GM19455 (cell line): ENCODE measurements at regions not wholly inside any gene's neighbourhood (a gene's known extent, or its start where the extent isn't known, plus 50 kb on each side); places are given as distances from the start of the nearest gene placed in this dataset.
"Not testable (repeated sequence)": the region's sequence is repeated elsewhere in the genome, so short reads cannot be mapped to it uniquely, and the experiment has no call there.

ENCODE experiments used
- ATAC-seq: cut with Tn5 transposase; IDR thresholded peaks from one replicate; pipeline ENCODE4 v1.9.1; 2021; ENCODE audit not compliant: unreplicated experiment

- ATAC-seq, result no peak
Measured at GRCh38 chr9:106082621-106083020, 388.3 kb downstream of the TMEM38B start.

- ATAC-seq, result no peak
Measured at GRCh38 chr9:106084702-106085101, 390.4 kb downstream of the TMEM38B start.

GRCh38 chr9:106085479-106085878 lies 391.1 kb downstream of the TMEM38B start:
- no peak for ATAC-seq

GRCh38 chr9:106092083-106092482 lies 397.7 kb downstream of the TMEM38B start:
- ATAC-seq, result no peak

DNA sequence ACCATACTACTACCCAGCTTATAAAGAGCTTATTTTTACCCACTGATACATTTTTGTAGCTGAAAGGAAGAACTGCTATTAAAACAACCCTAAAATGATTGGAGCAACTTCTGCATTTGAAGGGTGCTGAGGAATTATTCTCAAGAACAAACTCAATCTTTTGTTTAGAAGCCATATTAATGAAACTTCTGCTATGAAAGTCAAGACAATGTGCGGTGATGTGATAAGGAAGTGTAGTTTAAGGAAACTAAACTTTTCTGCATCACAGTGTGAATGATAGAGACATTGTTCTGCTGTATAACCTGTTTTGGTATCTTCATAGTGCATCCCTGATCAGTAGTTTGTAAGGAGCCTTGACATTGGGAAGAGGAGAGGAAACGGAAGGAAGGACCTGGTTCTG lies 408.5 kb downstream of the TMEM38B start:
- no peak for ATAC-seq

GRCh38 chr9:106104887-106105286 lies 410.5 kb downstream of the TMEM38B start:
- no peak for ATAC-seq

GRCh38 chr9:106106396-106106795 lies 412.1 kb downstream of the TMEM38B start:
- no peak for ATAC-seq

- no peak for ATAC-seq
Measured at GRCh38 chr9:106107716-106108115, 413.4 kb downstream of the TMEM38B start.

GRCh38 chr9:106109706-106110105 lies 415.4 kb downstream of the TMEM38B start:
- ATAC-seq, result not testable (repeated sequence)

- ATAC-seq, result no peak
Measured at GRCh38 chr9:106110483-106110882, 416.1 kb downstream of the TMEM38B start.

GRCh38 chr9:106111039-106111730 lies 416.8 kb downstream of the TMEM38B start:
- ATAC-seq, result no peak

DNA sequence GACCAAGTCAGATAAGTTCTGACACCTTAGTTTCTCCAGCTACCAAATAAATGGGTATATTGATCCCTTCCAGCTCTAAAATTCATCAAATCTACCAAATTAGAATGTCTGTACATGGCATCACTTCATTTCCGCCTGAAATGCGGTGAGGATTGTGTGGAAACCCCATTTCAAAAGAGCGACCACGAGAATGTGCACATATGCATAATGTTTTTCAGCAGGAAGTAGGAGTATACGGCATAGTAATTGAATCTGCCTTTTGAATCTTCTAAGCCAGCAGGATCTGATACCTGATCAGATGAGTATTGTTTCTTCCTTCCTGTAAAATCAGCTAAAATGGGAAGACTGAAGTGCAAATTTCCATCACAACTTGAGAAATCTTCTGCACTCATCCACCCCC lies 418.6 kb downstream of the TMEM38B start:
- ATAC-seq, result no peak

GRCh38 chr9:106119176-106119575 lies 424.8 kb downstream of the TMEM38B start:
- ATAC-seq, result no peak

GRCh38 chr9:106120071-106120470 lies 425.7 kb downstream of the TMEM38B start:
- no peak for ATAC-seq

GRCh38 chr9:106127776-106128175 lies 433.4 kb downstream of the TMEM38B start:
- ATAC-seq, result no peak

DNA sequence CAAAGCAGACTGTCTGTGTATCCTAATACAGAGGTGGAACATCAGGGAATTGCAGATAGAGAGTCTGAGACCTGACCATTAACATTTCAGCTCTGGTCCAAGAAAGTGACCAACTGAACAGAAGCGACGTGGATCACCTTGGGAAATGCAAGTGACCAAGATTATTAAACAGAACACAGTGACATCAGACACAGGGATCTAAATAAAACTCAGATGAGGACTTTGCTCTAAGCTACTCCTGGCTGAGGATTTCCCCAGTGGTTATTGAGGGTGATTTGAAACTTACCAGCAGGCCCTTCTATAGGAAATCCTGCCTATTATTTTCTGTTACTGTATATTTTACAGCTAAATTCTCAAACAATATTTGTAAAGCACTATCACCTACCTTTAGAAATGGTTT lies 436.0 kb downstream of the TMEM38B start:
- no peak for ATAC-seq

- ATAC-seq, result no peak
Measured at GRCh38 chr9:106143781-106144180, 449.4 kb downstream of the TMEM38B start.

GRCh38 chr9:106146066-106146840 lies 451.9 kb downstream of the TMEM38B start:
- no peak for ATAC-seq

DNA sequence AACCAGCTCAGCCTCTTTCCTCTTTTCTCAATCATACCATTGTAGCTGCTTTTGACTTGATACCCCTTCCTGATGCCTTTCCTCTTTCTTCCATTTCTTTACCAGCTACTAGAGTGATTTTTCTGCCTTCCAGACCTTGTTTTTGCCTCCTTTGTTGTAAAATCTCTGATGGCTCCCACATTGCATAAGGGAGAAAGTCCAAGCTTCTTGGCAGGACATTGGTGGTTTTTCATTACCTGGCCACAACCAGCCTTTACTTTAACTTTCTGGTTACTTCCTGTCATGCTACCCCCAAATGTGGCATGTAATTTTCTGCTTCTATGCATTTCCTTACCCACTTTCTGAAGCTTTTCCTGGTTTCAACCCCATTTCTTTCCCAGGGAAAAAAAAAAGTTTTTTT lies 452.5 kb downstream of the TMEM38B start:
- no peak for ATAC-seq

DNA sequence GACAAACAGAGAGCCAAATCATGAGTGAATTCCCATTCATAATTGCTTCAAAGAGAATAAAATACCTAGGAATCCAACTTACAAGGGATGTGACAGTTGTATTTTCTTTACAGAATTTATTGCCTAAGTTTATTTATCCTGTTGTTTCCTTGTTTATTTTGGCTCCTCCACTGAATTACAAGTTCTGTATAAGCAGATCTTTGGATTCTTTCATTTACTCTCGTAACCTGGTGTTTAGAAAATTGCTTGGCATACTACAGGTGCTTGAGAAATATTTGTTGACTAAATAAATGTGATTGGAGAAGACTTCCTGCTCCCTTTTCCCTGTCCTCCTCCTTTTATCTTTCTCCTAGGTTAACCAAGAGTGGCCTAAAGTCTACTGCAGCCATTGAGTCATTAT lies 455.6 kb downstream of the TMEM38B start:
- no peak for ATAC-seq

DNA sequence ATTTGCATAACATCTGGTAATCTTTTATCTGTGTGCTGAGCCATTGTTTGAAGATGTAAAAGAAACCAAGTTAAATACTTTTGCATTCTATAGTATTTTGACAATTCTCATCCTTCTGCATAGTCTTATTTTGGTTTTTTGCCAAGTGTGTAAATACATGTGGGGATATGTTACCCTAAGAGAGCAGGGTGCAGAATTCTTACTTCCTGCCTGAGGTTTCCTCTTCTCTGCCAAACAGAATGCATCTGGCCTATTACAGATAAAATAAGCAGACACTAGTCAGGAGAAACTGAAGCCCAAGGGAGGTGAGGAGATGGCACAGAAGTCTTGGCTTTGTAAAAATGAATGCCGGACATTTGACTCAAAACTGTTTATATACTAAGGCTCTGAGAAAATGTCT lies 462.1 kb downstream of the TMEM38B start:
- ATAC-seq, result no peak

DNA sequence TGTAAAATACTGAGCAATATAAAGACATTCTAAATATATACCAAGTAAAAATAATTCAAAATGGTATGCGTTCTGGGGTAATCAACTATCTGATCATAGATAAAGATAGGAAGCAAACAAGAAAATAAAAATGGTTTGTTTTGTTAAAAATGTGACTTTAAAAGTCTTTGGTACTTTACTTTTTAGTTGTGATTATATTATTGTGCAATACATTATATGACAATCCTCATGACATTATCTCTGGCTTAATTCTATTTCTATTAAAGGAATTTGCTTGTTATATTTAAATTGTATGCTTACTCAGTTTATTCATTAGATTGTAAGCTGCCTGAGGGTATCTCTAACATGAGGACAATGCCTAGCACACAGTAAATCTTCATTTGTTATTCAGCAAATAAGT lies 477.9 kb downstream of the TMEM38B start:
- ATAC-seq, result no peak

GRCh38 chr9:106174346-106174745 lies 480.0 kb downstream of the TMEM38B start:
- no peak for ATAC-seq
